GM21381 (cell line): ENCODE measurements at regions not wholly inside any gene's neighbourhood (a gene's known extent, or its start where the extent isn't known, plus 50 kb on each side); places are given as distances from the start of the nearest gene placed in this dataset.

Experiments
- ATAC-seq: cut with Tn5 transposase; IDR thresholded peaks from one replicate; pipeline ENCODE4 v1.9.1; 2021; ENCODE audit warnings: mild to moderate bottlenecking, moderate library complexity; ENCODE audit not compliant: unreplicated experiment

DNA sequence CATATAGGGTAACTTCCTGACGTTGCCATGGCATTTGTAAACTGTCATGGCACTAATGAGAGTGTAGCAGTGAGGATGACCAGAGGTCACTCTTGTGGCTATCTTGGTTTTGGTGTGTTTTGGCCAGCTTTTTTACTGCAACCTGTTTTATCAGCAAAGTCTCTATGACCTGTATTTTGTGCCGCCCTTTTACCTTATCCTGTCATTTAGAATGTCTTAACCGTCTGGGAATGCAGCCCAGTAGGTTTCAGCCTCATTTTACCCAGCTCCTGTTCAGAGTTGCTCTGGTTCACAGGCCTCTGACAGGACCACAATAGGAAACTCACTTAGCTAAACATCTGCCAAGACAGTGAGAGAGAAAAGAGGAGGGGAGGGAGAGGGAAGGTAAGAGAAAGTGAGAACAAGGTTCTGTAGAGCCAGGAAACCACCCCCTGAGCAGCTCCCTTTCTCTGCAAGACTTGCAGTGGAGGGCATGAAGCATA, 64.8 kb upstream of the PLEKHG3 start:
- peak; percentile 52 for ATAC-seq

- no peak for ATAC-seq
Measured at GRCh38 chr14:64640839-64641238, 63.4 kb upstream of the PLEKHG3 start.

DNA sequence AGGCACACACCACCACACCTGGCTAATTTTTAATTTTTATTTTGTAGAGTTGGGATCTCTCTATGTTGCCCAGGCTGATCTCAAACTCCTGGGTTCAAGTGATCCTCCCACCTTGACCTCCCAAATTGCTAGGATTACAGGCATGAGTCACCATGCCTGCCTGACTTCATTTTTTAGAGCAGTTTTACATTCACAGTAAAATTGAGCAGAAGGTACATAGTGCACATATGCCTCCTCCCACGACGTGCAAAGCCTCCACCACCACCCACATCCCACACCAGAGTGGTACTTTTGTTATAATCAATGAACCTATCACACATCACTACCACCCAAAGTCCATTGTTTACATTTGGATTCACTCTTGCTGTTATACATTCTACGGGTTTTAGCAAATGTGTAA, 62.5 kb upstream of the PLEKHG3 start:
- ATAC-seq = no peak

DNA sequence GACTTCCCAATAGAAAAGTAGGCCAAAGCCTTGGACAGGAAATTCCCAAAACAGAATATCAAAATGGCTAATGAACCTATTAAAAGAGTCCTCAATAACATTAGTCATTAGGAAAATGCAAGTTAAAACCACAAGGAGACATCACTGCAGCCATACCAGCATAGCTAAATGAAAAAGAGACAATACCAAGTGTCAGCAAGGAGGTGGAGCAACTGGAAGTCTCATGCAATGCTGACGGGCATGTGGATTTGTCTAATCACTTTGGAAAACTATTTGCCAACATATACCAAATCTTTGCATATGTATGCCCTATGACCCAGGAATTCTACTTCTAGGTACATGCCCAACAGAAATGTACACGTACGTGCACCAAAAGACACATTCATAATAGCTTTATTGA, 60.5 kb upstream of the PLEKHG3 start:
- no peak for ATAC-seq

GRCh38 chr14:64644629-64645028, 59.6 kb upstream of the PLEKHG3 start:
- no peak for ATAC-seq

DNA sequence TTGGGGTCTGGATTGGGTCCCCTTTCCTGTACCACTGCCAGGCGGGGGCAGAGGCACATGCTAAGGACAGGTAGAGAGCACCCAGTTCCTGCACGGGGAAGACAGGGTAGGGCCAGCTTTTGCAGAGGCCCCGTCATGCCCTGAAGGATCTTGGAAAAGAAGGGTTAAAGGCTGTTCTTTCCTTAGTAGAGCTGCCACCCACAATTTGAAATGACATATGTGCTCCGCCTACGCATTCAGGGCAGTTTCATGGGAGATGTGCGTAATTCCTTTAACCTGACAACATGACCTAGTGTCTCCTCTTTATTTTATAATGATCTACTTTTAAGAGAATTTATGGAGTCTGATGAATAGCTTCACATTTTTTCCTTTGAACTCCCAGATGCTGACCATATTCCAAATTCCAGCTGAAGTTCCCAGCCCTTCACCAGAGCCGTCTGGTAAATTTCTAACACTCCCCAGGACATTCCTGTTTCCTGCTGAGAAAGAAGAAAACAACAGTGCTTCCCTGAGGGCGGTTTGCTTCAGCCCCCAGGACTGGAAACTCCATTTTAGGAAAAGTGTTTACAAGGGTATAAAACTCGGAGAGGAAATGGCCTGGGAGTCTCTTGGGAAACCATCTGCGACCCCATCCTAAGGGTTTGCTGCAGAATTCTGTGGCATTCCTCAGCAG, 58.9 kb upstream of the PLEKHG3 start:
- no peak for ATAC-seq

DNA sequence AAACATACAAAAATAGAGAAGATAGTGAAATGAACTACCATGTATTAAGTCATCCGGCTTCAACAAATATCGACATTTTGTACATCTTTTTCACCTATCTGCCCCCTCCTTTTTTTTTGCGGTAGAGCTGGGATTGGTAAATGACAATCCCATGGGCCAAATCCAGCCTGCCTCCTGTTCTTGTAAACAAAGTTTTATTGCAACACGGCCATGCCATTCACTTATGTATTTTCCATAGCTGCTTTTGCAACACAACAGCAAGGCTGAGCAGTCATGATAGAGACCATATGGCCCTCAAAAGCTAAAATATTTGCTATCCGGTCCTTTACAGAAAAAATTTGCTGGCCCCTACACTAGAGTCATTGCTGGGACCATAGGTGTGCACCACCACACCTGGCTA, 58.1 kb upstream of the PLEKHG3 start:
- ATAC-seq = no peak

- ATAC-seq = no peak
Measured at GRCh38 chr14:64649383-64649998, 54.7 kb upstream of the PLEKHG3 start.

DNA sequence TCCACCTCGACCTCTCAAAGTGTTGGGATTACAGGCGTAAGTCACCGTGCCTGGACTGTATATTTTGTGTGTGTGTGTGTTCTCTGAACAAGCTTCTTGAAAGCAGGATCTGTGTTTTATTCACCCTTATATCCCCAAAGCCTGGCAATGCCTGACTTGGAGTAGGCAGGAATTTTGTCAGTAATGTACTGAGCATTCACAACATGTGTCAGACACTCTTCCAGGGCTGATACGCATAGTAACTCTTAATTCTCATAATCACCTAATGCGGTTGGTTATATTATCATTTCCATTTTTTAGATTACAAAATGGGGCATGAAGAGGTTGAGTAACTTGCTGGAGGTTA, 50.4 kb upstream of the PLEKHG3 start:
- no peak for ATAC-seq

DNA sequence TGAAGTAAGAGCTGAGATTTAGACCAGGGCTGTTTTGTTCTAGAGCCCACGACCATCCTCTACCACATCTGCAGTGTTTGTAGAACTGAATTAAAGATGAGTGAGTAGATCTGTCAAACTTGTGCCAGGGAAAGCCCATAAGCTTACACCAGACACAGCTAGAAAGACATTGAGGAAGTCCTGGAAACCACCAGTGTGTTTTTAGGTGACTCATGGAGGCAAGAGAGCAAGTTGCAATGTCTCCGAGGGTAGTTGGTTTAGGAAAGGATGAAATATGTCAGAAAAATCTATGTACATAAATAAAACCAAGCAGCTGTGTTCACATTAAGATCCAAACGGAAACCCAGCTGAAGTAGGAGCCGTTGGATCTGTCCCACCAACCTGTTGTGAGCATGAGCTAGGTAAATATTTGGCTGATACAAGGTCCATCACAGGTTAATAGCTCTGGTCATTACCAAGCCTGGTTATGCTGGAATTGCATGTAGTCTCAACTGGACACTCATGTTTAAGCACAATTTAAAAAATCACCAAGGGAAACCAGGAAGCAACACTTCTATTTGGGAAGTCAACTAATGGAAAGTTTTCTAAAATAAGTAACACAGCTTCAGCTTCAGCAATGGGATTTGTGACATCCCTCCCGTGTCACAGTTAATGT, 49.9 kb upstream of the PLEKHG3 start:
- no peak for ATAC-seq
